Mesodermal cell (in vitro differentiated cells): ENCODE measurements at regions not wholly inside any gene's neighbourhood (a gene's known extent, or its start where the extent isn't known, plus 50 kb on each side); places are given as distances from the start of the nearest gene placed in this dataset.
A peak's percentile ranks its signal among the peaks of the same experiment; 100 is the strongest.
"Not testable (repeated sequence)": the region's sequence is repeated elsewhere in the genome, so short reads cannot be mapped to it uniquely, and the experiment has no call there.

ENCODE experiments used
- H3K27ac ChIP-seq: 2 replicates; pipeline ENCODE4 v1.7.0; 2013; ENCODE audit warnings: mild to moderate bottlenecking, low read depth, low read length, moderate library complexity; ENCODE audit not compliant: severe bottlenecking
- H3K36me3 ChIP-seq: 2 replicates; pipeline ENCODE4 v1.7.1; 2013; ENCODE audit warnings: mild to moderate bottlenecking, low read length, moderate library complexity; ENCODE audit not compliant: control insufficient read depth, insufficient read depth
- H3K4me1 ChIP-seq: one replicate; pipeline ENCODE4 v1.7.1; 2013; ENCODE audit warnings: mild to moderate bottlenecking, low read length; ENCODE audit not compliant: insufficient read depth, control insufficient read depth, poor library complexity, severe bottlenecking
- H3K4me3 ChIP-seq: 2 replicates; pipeline ENCODE4 v1.7.0; 2013; ENCODE audit warnings: low read length, control low read depth, mild to moderate bottlenecking; ENCODE audit not compliant: insufficient read depth, poor library complexity, severe bottlenecking; ENCODE audit errors: extremely low read depth
- H3K9me3 ChIP-seq: 2 replicates; pipeline ENCODE4 v1.7.1; 2013; ENCODE audit warnings: mild to moderate bottlenecking, low read length, moderate library complexity; ENCODE audit not compliant: control insufficient read depth
- WGBS, 2 experiments: methylation state at CpG; one replicate each; pipeline ENCODE4 v1.1.5; 2013; ENCODE audit warnings: missing lambda C conversion rate in 2 of 2; ENCODE audit not compliant: insufficient coverage in 2 of 2; 5-methylcytosine and 5-hydroxymethylcytosine counted together

DNA sequence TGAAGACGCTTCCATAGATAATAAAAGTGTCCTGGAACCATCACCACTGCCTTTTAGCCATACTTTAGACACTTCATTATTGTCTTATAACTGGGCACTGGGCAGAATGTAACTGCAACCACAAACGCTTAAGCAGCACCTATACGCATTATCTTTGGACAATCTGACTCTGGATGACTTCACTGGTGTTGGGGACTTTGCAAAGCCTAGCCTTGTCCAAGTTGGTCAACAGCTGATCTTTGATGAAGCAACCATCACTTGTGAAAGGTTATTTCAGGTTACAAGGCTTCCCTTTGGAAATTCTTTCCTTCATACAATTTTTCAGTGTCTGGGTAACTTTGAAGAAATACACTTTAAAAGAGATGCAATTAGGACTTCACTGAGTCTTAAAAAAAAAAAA lies 77.8 kb upstream of the ZNF462 start:
- Histone ChIP-seq H3K27ac (no peak overlapping the region), H3K4me3 (no peak overlapping the region), H3K36me3 (no peaks in the 10 kb centered on the region), H3K4me1 (peaks cover 14% of the 10 kb centered on the region), H3K9me3 (no peaks in the 10 kb centered on the region)
- 95 to 97% methylated on average over 3 of the region's 3 CpGs for WGBS, 2 experiments

DNA sequence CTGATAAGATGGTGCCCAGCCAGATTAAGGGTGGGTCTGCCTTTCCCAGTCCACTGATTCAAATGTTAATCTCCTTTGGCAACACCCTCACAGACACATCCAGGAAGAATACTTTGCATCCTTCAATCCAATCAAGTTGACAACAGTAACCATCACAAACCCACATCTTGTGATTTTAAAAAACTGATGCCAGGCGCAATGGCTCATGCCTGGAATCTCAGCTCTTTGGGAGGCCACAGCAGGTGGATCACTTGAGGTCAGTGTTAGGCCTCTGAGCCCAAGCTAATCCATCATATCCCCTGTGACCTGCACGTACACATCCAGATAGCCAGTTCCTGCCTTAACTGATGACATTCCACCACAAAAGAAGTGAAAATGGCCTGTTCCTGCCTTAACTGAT lies 74.9 kb upstream of the ZNF462 start:
- H3K4me1 ChIP-seq, result peaks cover 14% of the 10 kb centered on the region
- not testable (repeated sequence) for H3K9me3 ChIP-seq, H3K4me3 ChIP-seq, H3K36me3 ChIP-seq, H3K27ac ChIP-seq
- 25% methylated on average over 1 of the region's 2 CpGs; no CpG with 5 or more reads in 1 of the 2 experiments for WGBS, 2 experiments

DNA sequence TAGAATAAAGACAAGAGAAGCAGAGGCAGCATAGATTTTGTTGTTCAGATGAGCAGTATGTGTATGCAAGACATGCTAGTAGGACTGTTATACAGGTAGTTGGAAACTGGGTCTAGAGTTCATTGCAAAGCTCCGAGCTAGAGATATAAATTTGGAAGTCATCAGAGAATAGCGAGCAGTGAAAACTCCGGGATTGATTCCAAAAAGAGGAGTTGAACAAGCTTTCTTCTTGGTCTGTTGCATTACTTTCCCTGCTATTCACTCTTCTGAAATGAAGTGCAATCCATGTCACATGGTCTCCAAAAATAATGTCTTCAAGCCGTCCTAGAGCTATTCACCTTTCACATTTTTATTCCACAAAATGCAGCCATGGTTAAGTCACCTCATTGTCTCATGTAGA lies 67.9 kb upstream of the ZNF462 start:
- H3K4me1 ChIP-seq, result peaks cover 32% of the 10 kb centered on the region
- H3K9me3 ChIP-seq, result no peaks in the 10 kb centered on the region
- WGBS, 2 experiments, result 96 to 99% methylated on average over 3 to 4 of the region's 4 CpGs
- no peak overlapping the region for H3K27ac ChIP-seq
- H3K4me3 ChIP-seq, result no peak overlapping the region
- no peaks in the 10 kb centered on the region for H3K36me3 ChIP-seq

DNA sequence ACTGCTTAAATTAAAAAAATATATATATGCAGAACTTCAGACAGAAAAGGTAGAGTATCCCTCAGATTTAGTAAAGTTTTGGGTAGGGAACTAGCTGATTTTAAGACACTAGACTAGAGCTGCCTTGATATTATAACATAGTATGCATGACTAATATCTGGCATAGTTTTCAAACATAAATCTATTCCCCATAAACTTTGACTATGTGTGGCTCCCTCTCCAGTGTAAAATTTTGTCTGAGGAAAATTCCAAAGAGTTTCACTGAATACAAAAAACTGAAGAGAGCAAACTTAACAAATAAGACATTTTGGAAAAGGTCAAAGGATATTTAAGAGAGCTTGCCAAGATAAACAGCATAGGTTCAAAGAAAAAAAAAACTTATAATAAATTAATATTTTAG lies 66.2 kb upstream of the ZNF462 start:
- H3K27ac ChIP-seq, result no peak overlapping the region
- H3K9me3 ChIP-seq, result no peaks in the 10 kb centered on the region

DNA sequence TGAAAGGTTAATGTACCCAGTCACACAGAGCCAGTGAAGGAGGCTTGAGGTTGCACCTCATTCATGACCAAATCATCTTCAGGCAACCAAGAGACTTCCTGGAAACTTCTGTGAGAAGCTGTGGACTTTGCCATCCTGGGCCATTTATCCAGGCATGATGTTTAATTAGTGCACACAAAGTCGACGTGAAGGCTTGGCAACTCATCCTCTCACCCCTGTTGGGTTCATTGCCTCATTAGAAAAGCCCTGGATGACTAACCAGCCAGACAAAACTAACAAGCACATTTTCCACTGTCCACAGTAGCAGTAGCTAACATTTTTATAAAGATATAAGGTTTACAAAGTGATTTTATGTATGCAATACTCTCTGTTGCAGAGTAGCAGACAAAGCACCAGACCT lies 65.7 kb upstream of the ZNF462 start:
- WGBS, 2 experiments, result 92 to 100% methylated on average over 2 of the region's 2 CpGs
- H3K36me3 ChIP-seq, result no peaks in the 10 kb centered on the region
- H3K27ac ChIP-seq, result no peak overlapping the region
- no peak overlapping the region for H3K4me3 ChIP-seq
- peaks cover 34% of the 10 kb centered on the region for H3K4me1 ChIP-seq
- H3K9me3 ChIP-seq, result no peaks in the 10 kb centered on the region

More for the DNA sequence above, 66.2 kb upstream of the ZNF462 start:
- no peak overlapping the region for H3K4me3 ChIP-seq
- no peaks in the 10 kb centered on the region for H3K36me3 ChIP-seq
- peaks cover 34% of the 10 kb centered on the region for H3K4me1 ChIP-seq

DNA sequence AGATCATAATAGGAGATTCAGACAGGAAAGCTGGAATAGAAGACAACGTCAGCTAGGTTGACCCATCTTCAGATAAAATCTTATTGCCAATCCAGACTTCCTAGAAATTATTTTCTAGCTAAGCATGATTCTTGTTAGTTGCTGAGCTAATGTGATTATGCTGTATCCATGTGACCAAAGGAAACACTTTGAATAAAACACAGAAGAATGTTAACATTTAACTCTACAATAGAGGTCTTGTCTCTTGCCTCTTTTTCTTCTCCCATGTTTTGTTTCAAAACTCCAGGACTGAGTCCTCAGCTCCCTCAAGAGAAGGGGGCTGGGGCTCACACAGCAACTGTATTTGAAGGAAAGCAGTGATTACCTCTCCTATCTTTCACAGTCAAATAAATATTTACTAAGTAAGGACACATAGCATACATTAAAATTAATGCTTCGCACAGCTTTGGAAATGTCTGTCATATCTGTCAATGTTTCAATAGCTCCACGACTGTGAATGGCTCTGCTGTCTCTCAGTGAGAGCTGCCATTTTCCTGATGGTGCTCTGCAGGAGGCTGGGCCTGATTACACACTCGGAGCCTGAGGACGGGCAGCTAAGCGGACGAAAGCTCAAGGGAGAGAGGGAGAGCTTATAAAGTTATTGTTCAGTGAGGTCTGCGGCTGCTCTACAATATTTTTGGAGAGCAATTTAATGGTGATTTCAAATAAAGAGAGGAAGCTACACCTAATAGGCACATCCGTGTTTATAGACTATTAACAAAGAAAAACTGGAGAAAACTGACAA lies 64.8 kb upstream of the ZNF462 start:
- WGBS, 2 experiments, result 65 to 71% methylated on average over 3 to 6 of the region's 9 CpGs
- Histone ChIP-seq H3K27ac (peak overlapping the region; percentile 91), H3K36me3 (no peaks in the 10 kb centered on the region), H3K9me3 (no peaks in the 10 kb centered on the region), H3K4me3 (no peak overlapping the region), H3K4me1 (peaks cover 34% of the 10 kb centered on the region)

DNA sequence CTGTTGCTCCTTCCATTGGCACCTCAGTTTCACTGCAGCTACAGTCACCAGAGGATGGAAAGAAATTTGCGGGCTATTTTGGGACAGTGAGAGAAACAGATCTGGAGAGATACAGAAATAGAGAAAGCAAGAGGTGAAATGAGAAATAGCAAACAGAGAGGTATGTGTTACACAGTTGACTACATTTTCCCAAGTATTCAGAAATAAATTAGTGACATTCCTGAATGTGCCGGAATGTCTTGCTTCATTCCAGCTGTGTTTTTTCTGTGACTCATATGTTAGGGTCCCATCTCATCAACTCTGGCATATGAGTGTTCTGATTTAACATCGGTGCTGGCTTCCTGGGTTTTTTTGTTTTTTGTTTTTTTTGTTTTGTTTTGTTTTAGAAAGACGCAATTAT lies 63.8 kb upstream of the ZNF462 start:
- H3K4me1 ChIP-seq, result peaks cover 34% of the 10 kb centered on the region
- 94% methylated on average over 2 of the region's 4 CpGs; no CpG with 5 or more reads in 1 of the 2 experiments for WGBS, 2 experiments
- H3K4me3 ChIP-seq, result no peak overlapping the region
- H3K36me3 ChIP-seq, result no peaks in the 10 kb centered on the region
- peak overlapping the region; percentile 91 for H3K27ac ChIP-seq
- H3K9me3 ChIP-seq, result no peaks in the 10 kb centered on the region

DNA sequence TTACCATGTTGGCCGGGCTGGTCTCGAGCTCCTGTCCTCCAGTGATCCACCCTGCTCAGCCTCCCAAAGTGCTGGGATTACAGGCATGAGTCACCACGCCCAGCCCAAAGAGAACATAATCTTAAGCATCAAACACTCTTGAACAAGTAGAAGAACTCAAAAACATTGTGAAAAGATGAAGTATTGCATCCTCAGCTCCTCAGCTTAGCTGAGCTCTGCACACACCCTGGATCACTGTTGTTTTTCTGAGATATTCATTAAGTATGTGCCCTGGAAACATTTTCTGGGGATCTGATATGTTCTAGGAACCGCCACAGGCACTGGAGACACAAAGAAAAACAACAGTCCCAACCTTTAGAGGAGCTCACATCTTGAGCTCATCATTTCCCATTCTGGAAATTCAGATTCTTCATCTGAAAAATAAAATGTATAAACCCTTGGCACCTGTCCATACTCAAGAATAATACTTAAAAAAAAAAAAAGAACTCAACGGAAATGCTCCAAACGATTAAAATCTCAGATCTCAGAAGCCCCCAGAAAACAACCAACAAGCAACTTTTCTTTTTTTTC lies 62.2 kb upstream of the ZNF462 start:
- H3K4me3 ChIP-seq, result no peak overlapping the region
- WGBS, 2 experiments, result 92% methylated on average over 2 to 3 of the region's 6 CpGs
- peaks cover 29% of the 10 kb centered on the region for H3K4me1 ChIP-seq
- H3K36me3 ChIP-seq, result no peaks in the 10 kb centered on the region
- H3K9me3 ChIP-seq, result no peaks in the 10 kb centered on the region
- no peak overlapping the region for H3K27ac ChIP-seq

DNA sequence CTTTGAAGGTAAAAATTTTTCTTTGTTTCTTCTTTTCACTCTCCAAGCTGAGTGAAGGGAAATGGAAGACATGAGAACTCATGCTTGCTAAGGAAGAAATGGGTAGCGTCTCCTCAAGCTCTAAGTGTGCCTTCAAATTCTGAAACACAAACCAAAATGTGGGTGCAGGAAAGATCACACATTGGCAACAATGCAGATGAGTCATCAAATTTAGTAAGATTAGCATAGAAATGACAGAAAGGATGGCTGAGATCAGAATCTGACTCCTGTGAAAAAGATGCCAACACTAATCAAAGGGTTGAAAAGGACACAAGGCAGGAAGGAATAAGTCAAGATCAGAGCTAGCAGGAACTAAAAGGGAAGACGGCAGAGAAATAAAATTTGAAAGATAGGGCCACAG lies 61.1 kb upstream of the ZNF462 start:
- no peak overlapping the region for H3K4me3 ChIP-seq
- H3K36me3 ChIP-seq, result no peaks in the 10 kb centered on the region
- no peak overlapping the region for H3K27ac ChIP-seq
- H3K9me3 ChIP-seq, result no peaks in the 10 kb centered on the region
- peaks cover 29% of the 10 kb centered on the region for H3K4me1 ChIP-seq
- WGBS, 2 experiments, result 88 to 98% methylated on average over 2 of the region's 2 CpGs
